PC-3 (cell line): ENCODE measurements at regions not wholly inside any gene's neighbourhood (a gene's known extent, or its start where the extent isn't known, plus 50 kb on each side); places are given as distances from the start of the nearest gene placed in this dataset.

Experiments used
- ATAC-seq: fragments of 200-7000 bp; cut with Tn5 transposase; 2 replicates; pipeline ENCODE4 v1.9.1; 2020; ENCODE audit warnings: mild to moderate bottlenecking, moderate library complexity
- BruUV-seq: library from RNA; stranded (reverse); fragments of 400-500 nt; replicated peaks from 2 replicates; lab custom pipeline; 2021; lab: Mats Ljungman, UMichigan
- CTCF ChIA-PET: fragments of 300-600 bp; sonication (Branson Sonifier 250); formaldehyde crosslinking; loops from one replicate; lab custom pipeline; 2022; ENCODE audit warnings: antibody characterized with exemption; lab: Charles Lee
- POLR2A ChIA-PET: fragments of 300-600 bp; sonication (Branson Sonifier 250); formaldehyde crosslinking; loops from one replicate; lab custom pipeline; 2022; ENCODE audit warnings: antibody characterized with exemption; ENCODE audit not compliant: unreplicated experiment; lab: Charles Lee
- DNase-seq: peaks from one replicate; pipeline ENCODE4 v3.0.0-alpha.2; 2015
- H2AFZ ChIP-seq: fragments of 300-600 bp; sonication (generic); 2 replicates; pipeline ENCODE4 v1.6.0; 2016; ENCODE audit warnings: antibody characterized with exemption, low read length
- H3F3A ChIP-seq: fragments of 300-600 bp; sonication (generic); one replicate; pipeline ENCODE4 v1.6.0; 2017; ENCODE audit warnings: antibody characterized with exemption, low read length, control low read depth, mild to moderate bottlenecking; ENCODE audit not compliant: unreplicated experiment
- H3K27ac ChIP-seq: fragments of 300-600 bp; sonication (generic); 2 replicates; pipeline ENCODE4 v1.5.1; 2016; ENCODE audit warnings: mild to moderate bottlenecking, low read length
- H3K27me3 ChIP-seq: fragments of 300-600 bp; sonication (generic); 2 replicates; pipeline ENCODE4 v1.6.1; 2016; ENCODE audit warnings: low read length, mixed read lengths
- H3K36me3 ChIP-seq: fragments of 300-600 bp; sonication (generic); 2 replicates; pipeline ENCODE4 v1.6.1; 2016; ENCODE audit warnings: low read depth, mixed run types, low read length, mixed read lengths
- H3K4me1 ChIP-seq: fragments of 300-600 bp; sonication (generic); 2 replicates; pipeline ENCODE4 v1.5.1; 2016; ENCODE audit warnings: low read length; ENCODE audit not compliant: insufficient read depth
- H3K4me2 ChIP-seq: fragments of 300-600 bp; sonication (generic); 2 replicates; pipeline ENCODE4 v1.6.0; 2016; ENCODE audit warnings: low read length
- H3K4me3 ChIP-seq: fragments of 300-600 bp; sonication (generic); 2 replicates; pipeline ENCODE4 v1.5.1; 2016; ENCODE audit warnings: mild to moderate bottlenecking, low read length, mixed read lengths
- H3K79me2 ChIP-seq: fragments of 300-600 bp; sonication (generic); 2 replicates; pipeline ENCODE4 v1.6.1; 2017; ENCODE audit warnings: low read length, mixed read lengths
- H3K9ac ChIP-seq: fragments of 300-600 bp; sonication (generic); 2 replicates; pipeline ENCODE4 v1.6.0; 2016; ENCODE audit warnings: mild to moderate bottlenecking, low read length
- H3K9me2 ChIP-seq: fragments of 300-600 bp; sonication (generic); replicated peaks from 2 replicates; pipeline ENCODE4 v1.6.1; 2016; ENCODE audit warnings: mixed run types, low read length, mixed read lengths
- H3K9me3 ChIP-seq: fragments of 300-600 bp; sonication (generic); 2 replicates; pipeline ENCODE4 v1.6.1; 2016; ENCODE audit warnings: low read length, mixed read lengths
- H4K20me1 ChIP-seq: fragments of 300-600 bp; sonication (generic); 2 replicates; pipeline ENCODE4 v1.6.1; 2016; ENCODE audit warnings: low read length, mixed read lengths
- EZH2 ChIP-seq: fragments of 300-600 bp; sonication (generic); IDR thresholded peaks from one replicate; pipeline ENCODE4 v1.6.1; 2017; ENCODE audit warnings: antibody characterized with exemption, mild to moderate bottlenecking, low read length; ENCODE audit not compliant: unreplicated experiment
- EZH2phosphoT487 ChIP-seq: fragments of 300-600 bp; sonication (generic); IDR thresholded peaks from 2 replicates; pipeline ENCODE4 v1.6.1; 2018; ENCODE audit warnings: mild to moderate bottlenecking, antibody characterized with exemption, low read length, borderline replicate concordance
- intact Hi-C: fragments of 100-400 bp; cut with micrococcal nuclease; formaldehyde crosslinking; loops from 2 replicates; pipeline ENCODE4 v1.9.0; 2023
- TF ChIP-seq, protein P1 (sequence below): fragments of 300-600 bp; sonication (generic); conservative IDR thresholded peaks from 2 replicates; pipeline ENCODE4 v1.5.1; 2017; ENCODE audit warnings: antibody characterized with exemption, low read depth, mild to moderate bottlenecking, low read length

DNA sequence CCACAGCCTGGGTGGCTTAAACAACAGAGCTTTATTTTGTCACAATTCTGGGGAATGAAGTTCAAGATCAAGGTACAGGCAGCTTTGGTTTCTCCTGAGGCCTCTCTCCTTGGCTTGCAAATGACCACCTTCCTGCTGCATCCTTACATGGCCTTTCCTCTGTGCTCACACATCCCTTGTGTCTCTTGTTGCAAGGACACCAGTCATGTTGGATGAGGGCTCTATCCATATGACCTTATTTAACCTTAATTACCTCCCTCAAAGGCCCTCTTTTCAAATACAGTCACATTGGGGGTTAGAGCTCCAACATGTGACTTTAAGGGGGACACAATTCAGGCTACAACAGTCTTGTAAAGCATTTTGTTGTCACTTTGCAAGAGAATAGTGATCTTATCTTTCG, 65.0 kb upstream of the PLXNA4 start:
- TF ChIP-seq, protein P1, sequence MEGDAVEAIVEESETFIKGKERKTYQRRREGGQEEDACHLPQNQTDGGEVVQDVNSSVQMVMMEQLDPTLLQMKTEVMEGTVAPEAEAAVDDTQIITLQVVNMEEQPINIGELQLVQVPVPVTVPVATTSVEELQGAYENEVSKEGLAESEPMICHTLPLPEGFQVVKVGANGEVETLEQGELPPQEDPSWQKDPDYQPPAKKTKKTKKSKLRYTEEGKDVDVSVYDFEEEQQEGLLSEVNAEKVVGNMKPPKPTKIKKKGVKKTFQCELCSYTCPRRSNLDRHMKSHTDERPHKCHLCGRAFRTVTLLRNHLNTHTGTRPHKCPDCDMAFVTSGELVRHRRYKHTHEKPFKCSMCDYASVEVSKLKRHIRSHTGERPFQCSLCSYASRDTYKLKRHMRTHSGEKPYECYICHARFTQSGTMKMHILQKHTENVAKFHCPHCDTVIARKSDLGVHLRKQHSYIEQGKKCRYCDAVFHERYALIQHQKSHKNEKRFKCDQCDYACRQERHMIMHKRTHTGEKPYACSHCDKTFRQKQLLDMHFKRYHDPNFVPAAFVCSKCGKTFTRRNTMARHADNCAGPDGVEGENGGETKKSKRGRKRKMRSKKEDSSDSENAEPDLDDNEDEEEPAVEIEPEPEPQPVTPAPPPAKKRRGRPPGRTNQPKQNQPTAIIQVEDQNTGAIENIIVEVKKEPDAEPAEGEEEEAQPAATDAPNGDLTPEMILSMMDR, result no peak
- Histone ChIP-seq H3K4me1 (no peaks in the 10 kb centered on the region), H3F3A (no peaks in the 10 kb centered on the region), H3K27me3 (no peaks in the 10 kb centered on the region), H3K9ac (no peak overlapping the region), H3K9me3 (no peaks in the 10 kb centered on the region), H4K20me1 (no peaks in the 10 kb centered on the region), H3K4me3 (no peak overlapping the region), H3K4me2 (no peak overlapping the region), H2AFZ (no peak overlapping the region), H3K79me2 (no peaks in the 10 kb centered on the region), H3K9me2 (no peaks in the 10 kb centered on the region), H3K27ac (no peak overlapping the region), H3K36me3 (no peaks in the 10 kb centered on the region)
- DNase-seq (no peak), ATAC-seq (no peak)
- intact Hi-C loops, result no loop called here
- CTCF ChIA-PET, result no interaction called here
- BruUV-seq, result no TSS peak
- POLR2A ChIA-PET, result no interaction called here

DNA sequence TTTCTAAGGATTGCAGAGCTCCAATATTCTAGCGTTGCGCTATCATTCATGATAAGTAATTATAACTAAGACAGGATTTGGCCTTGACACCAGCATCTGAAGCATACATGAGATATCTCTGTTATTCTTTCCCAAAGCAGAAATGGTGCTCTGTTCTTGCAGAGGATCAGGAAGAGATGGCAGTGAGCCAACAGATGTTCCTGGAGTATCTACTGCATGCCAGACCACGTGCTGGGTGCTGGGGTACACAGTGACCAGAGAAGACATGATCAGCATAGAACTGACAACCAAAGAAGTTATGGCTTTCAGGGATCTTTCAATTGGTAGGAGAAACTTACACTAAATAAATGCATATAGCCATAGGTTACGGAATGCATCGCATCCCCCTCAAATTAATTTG, 63.7 kb upstream of the PLXNA4 start:
- TF ChIP-seq, protein P1, result no peak
- TF ChIP-seq EZH2phosphoT487 (no peak), EZH2 (no peak)
- no peaks in the 10 kb centered on the region for H3K27me3 ChIP-seq
- POLR2A ChIA-PET, result no interaction called here
- H3K4me2 ChIP-seq, result no peak overlapping the region
- ATAC-seq (no peak), DNase-seq (no peak)
- no peaks in the 10 kb centered on the region for H3K79me2 ChIP-seq
- H3K36me3 ChIP-seq, result no peaks in the 10 kb centered on the region
- H3K27ac ChIP-seq, result no peak overlapping the region
- H2AFZ ChIP-seq, result no peak overlapping the region
- no peaks in the 10 kb centered on the region for H3F3A ChIP-seq
- H3K4me1 ChIP-seq, result no peaks in the 10 kb centered on the region
- H4K20me1 ChIP-seq, result no peaks in the 10 kb centered on the region
- CTCF ChIA-PET, result no interaction called here
- no peaks in the 10 kb centered on the region for H3K9me3 ChIP-seq
- no peak overlapping the region for H3K4me3 ChIP-seq
- no peak overlapping the region for H3K9ac ChIP-seq
- no TSS peak for BruUV-seq
- no peaks in the 10 kb centered on the region for H3K9me2 ChIP-seq
- intact Hi-C loops, result no loop called here

DNA sequence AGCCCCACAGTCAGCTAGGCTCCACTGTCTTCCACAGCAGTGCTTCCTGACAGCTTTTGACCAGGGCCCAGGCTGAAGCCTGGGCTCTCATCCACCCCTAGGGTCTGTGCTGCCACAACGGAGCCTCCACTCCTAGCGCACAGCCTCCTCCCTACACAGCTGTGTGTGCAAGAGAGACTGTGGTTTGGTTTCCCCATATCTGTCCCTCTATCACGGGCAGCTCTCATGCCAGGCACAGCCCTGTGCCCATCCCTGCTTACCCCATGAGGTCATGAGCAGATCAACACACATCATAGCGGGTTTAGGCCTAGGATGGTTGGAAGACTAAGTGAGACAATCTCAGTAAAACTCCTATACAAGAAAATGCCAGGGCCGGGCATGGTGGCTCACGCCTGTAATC, 61.7 kb upstream of the PLXNA4 start:
- CTCF ChIA-PET, result no interaction called here
- no peaks in the 10 kb centered on the region for H3K79me2 ChIP-seq
- no peaks in the 10 kb centered on the region for H3K4me1 ChIP-seq
- TF ChIP-seq, protein P1, result no peak
- no peak for TF ChIP-seq EZH2
- TF ChIP-seq EZH2phosphoT487, result no peak
- intact Hi-C loops, result no loop called here
- no peak overlapping the region for H3K4me2 ChIP-seq
- no peak for ATAC-seq
- no peak overlapping the region for H3K4me3 ChIP-seq
- BruUV-seq, result no TSS peak
- no peaks in the 10 kb centered on the region for H3K36me3 ChIP-seq
- H3K9me2 ChIP-seq, result no peaks in the 10 kb centered on the region
- H3K27me3 ChIP-seq, result no peaks in the 10 kb centered on the region
- no peaks in the 10 kb centered on the region for H3K9me3 ChIP-seq
- H3F3A ChIP-seq, result no peaks in the 10 kb centered on the region
- no peaks in the 10 kb centered on the region for H4K20me1 ChIP-seq
- DNase-seq, result no peak
- H3K27ac ChIP-seq, result no peak overlapping the region
- no peak overlapping the region for H2AFZ ChIP-seq
- POLR2A ChIA-PET, result no interaction called here
- no peak overlapping the region for H3K9ac ChIP-seq
